B cell (primary cell): ENCODE measurements at regions not wholly inside any gene's neighbourhood (a gene's known extent, or its start where the extent isn't known, plus 50 kb on each side); places are given as distances from the start of the nearest gene placed in this dataset.

Experiments used
- ATAC-seq: fragments of 200-7000 bp; cut with Tn5 transposase; one replicate; pipeline ENCODE4 v1.10.0; 2021; ENCODE audit warnings: low read depth, mild to moderate bottlenecking, moderate number of reproducible peaks, moderate library complexity
- CTCF ChIA-PET: fragments of 350-600 bp; sonication (Branson Sonifier 250); formaldehyde crosslinking; loops from one replicate; lab custom pipeline; 2021; ENCODE audit warnings: antibody characterized with exemption, inconsistent platforms; lab: Charles Lee
- POLR2A ChIA-PET: fragments of 350-600 bp; sonication (Branson Sonifier 250); formaldehyde crosslinking; loops from one replicate; lab custom pipeline; 2021; ENCODE audit warnings: antibody characterized with exemption; lab: Charles Lee
- DNase-seq: peaks from one replicate; pipeline ENCODE4 v3.0.0; 2013
- H2AFZ ChIP-seq: 2 replicates; pipeline ENCODE4 v1.6.1; 2012; ENCODE audit warnings: mild to moderate bottlenecking, low read depth, low read length; ENCODE audit not compliant: insufficient read depth, poor library complexity, severe bottlenecking
- H3K27ac ChIP-seq, 2 donors: 1 replicate in 1 of 2; 2 replicates in 1 of 2; pipeline ENCODE4 v1.5.1; 2012 to 2013; ENCODE audit warnings: low read length in 2 of 2, mild to moderate bottlenecking in 2 of 2, moderate library complexity in 1 of 2
- H3K27me3 ChIP-seq, 4 experiments: fragments of 200-600 bp in 1 of 4; sonication (generic) in 1 of 4; replicated peaks in 1 of 4; 1 replicate in 2 of 4; 2 replicates in 2 of 4; pipeline versions ENCODE4 v1.6.1 to v1.7.0; 2013 to 2016; ENCODE audit warnings: low read length in 3 of 4, mild to moderate bottlenecking in 2 of 4, mixed read lengths in 1 of 4, moderate library complexity in 1 of 4; ENCODE audit not compliant: insufficient read depth in 4 of 4, control insufficient read depth in 3 of 4; ENCODE audit errors: control extremely low read depth in 1 of 4
- H3K36me3 ChIP-seq, 2 experiments: replicated peaks in 1 of 2; 1 replicate in 1 of 2; 2 replicates in 1 of 2; pipeline versions ENCODE4 v1.6.1 to v1.7.1; 2013; ENCODE audit warnings: low read length in 1 of 2; ENCODE audit not compliant: insufficient read depth in 2 of 2, control insufficient read depth in 1 of 2; ENCODE audit errors: control extremely low read depth in 1 of 2, extremely low read depth in 1 of 2
- H3K4me1 ChIP-seq, 2 donors: fragments of 200-600 bp in 1 of 2; sonication (generic) in 1 of 2; 1 replicate in 1 of 2; 2 replicates in 1 of 2; pipeline versions ENCODE4 v1.5.1 to v1.6.1; 2013 to 2017; ENCODE audit warnings: low read length in 2 of 2; ENCODE audit not compliant: control insufficient read depth in 2 of 2, insufficient read depth in 2 of 2
- H3K4me2 ChIP-seq: replicated peaks from 2 replicates; pipeline ENCODE3; 2012; ENCODE audit warnings: mild to moderate bottlenecking, low read depth, low read length; ENCODE audit not compliant: poor library complexity, severe bottlenecking
- H3K4me3 ChIP-seq, 5 experiments: fragments of 200-600 bp in 1 of 5; sonication (generic) in 1 of 5; 1 replicate in 3 of 5; 2 replicates in 2 of 5; pipeline versions ENCODE4 v1.5.1 to v1.7.0; 2011 to 2016; ENCODE audit warnings: low read length in 4 of 5, mild to moderate bottlenecking in 4 of 5, low read depth in 2 of 5, control low read depth in 1 of 5, moderate library complexity in 1 of 5; ENCODE audit not compliant: insufficient read depth in 1 of 5; ENCODE audit errors: control extremely low read depth in 1 of 5, extremely low read depth in 1 of 5
- H3K79me2 ChIP-seq: fragments of 200-600 bp; sonication (generic); one replicate; pipeline ENCODE4 v1.6.0; 2016; ENCODE audit warnings: low read length; ENCODE audit not compliant: control insufficient read depth, insufficient read depth
- H3K9ac ChIP-seq: fragments of 200-600 bp; sonication (generic); 2 replicates; pipeline ENCODE4 v1.6.1; 2017; ENCODE audit warnings: mild to moderate bottlenecking, low read length, moderate library complexity
- H3K9me3 ChIP-seq, 3 donors: one replicate each; pipeline versions ENCODE4 v1.6.1 to v1.7.1; 2013; ENCODE audit warnings: low read length in 2 of 3; ENCODE audit not compliant: control insufficient read depth in 2 of 3, insufficient read depth in 1 of 3; ENCODE audit errors: control extremely low read depth in 1 of 3
- H4K20me1 ChIP-seq: 2 replicates; pipeline ENCODE4 v1.6.0; 2012; ENCODE audit warnings: mild to moderate bottlenecking, low read length; ENCODE audit not compliant: insufficient read depth, control insufficient read depth, poor library complexity, severe bottlenecking
- H3K27ac Mint-ChIP-seq: one replicate; pipeline ENCODE4 v1.8.0; 2021; ENCODE audit warnings: mixed read lengths
- H3K27me3 Mint-ChIP-seq: one replicate; pipeline ENCODE4 v1.8.0; 2021; ENCODE audit warnings: mixed read lengths
- H3K4me1 Mint-ChIP-seq: one replicate; pipeline ENCODE4 v1.8.0; 2021; ENCODE audit warnings: mixed read lengths
- H3K4me3 Mint-ChIP-seq: one replicate; pipeline ENCODE4 v1.8.0; 2021; ENCODE audit warnings: mixed read lengths
- H3K9me3 Mint-ChIP-seq: one replicate; pipeline ENCODE4 v1.8.0; 2022; ENCODE audit warnings: mixed read lengths; ENCODE audit not compliant: insufficient read depth
- EZH2 ChIP-seq: IDR thresholded peaks from 2 replicates; pipeline ENCODE4 v1.6.1; 2012; ENCODE audit warnings: borderline replicate concordance, low read depth, mild to moderate bottlenecking, moderate library complexity, low read length; ENCODE audit not compliant: insufficient read depth, poor library complexity, severe bottlenecking
- WGBS: methylation state at CpG from one replicate; pipeline ENCODE4 v1.1.5; 2013; ENCODE audit warnings: missing lambda C conversion rate; ENCODE audit not compliant: insufficient coverage; 5-methylcytosine and 5-hydroxymethylcytosine counted together
- intact Hi-C: fragments of 100-400 bp; cut with micrococcal nuclease; formaldehyde crosslinking; loops from one replicate; pipeline ENCODE4 v1.10.0; 2022
- TF ChIP-seq, protein P1 (sequence below): fragments of 200-600 bp; IDR thresholded peaks from one replicate; pipeline ENCODE4 v1.8.0; 2022; ENCODE audit warnings: antibody characterized with exemption, mild to moderate bottlenecking

DNA sequence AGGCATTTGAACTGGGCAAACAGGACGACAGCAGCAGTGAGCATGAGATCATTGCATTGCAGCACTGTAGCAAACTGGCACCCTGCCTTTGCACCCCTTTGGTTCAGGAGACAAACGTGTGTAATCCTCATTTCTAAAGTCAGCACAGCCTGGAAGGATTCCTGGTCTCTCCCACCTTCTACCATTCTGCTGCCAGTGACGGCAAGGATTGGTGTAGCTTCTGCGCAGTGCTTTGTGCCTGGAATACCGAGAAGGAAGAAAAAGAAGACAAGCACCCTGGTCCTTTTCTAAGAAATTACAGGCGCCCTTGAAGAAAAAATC is 805.3 kb downstream of the USP25 start:
- no peak overlapping the region for H3K27ac ChIP-seq
- ChIA-PET CTCF (no interaction called here), POLR2A (no interaction called here)
- intact Hi-C loops = no loop called here
- H3K4me3 Mint-ChIP-seq = no peak overlapping the region
- no peaks in the 10 kb centered on the region for H3K79me2 ChIP-seq
- H3K4me1 Mint-ChIP-seq = no peaks in the 10 kb centered on the region
- no peak overlapping the region for H2AFZ ChIP-seq
- no peak overlapping the region for H3K4me3 ChIP-seq
- no peak for DNase-seq
- peaks cover 0 to 3% (median 0%) of the 10 kb centered on the region in 3 donors for H3K9me3 ChIP-seq
- H3K9me3 Mint-ChIP-seq = peaks cover 3% of the 10 kb centered on the region
- WGBS = 82% methylated on average over 3 of the region's 6 CpGs
- H3K4me1 ChIP-seq = no peaks in the 10 kb centered on the region
- H3K9ac ChIP-seq = no peak overlapping the region
- no peak for TF ChIP-seq EZH2
- TF ChIP-seq, protein P1, sequence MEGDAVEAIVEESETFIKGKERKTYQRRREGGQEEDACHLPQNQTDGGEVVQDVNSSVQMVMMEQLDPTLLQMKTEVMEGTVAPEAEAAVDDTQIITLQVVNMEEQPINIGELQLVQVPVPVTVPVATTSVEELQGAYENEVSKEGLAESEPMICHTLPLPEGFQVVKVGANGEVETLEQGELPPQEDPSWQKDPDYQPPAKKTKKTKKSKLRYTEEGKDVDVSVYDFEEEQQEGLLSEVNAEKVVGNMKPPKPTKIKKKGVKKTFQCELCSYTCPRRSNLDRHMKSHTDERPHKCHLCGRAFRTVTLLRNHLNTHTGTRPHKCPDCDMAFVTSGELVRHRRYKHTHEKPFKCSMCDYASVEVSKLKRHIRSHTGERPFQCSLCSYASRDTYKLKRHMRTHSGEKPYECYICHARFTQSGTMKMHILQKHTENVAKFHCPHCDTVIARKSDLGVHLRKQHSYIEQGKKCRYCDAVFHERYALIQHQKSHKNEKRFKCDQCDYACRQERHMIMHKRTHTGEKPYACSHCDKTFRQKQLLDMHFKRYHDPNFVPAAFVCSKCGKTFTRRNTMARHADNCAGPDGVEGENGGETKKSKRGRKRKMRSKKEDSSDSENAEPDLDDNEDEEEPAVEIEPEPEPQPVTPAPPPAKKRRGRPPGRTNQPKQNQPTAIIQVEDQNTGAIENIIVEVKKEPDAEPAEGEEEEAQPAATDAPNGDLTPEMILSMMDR = no peak
- no peak overlapping the region for H3K4me2 ChIP-seq
- no peaks in the 10 kb centered on the region for H3K27me3 Mint-ChIP-seq
- ATAC-seq = no peak
- no peak overlapping the region for H3K27ac Mint-ChIP-seq
- H3K27me3 ChIP-seq = no peaks in the 10 kb centered on the region
- H4K20me1 ChIP-seq = no peaks in the 10 kb centered on the region
- H3K36me3 ChIP-seq = no peaks in the 10 kb centered on the region

DNA sequence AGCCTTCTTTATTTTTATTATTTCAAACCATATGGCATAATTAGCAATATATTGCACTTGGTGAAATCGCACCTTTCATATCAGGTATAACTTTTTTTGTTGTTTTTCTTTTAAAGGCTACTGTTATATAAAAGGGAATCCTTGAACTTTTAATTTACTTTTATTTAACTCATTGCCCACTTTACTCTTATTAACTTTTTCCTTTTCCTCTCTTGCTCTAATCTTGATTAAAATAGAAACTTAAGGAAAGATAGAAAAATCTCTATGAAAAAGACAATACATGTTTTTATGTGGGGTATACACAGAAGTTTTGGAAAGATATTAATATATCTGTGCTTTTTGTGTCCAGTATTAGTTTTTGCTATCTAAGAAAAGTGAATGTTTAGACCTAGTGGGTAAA is 805.8 kb downstream of the USP25 start:
- Mint-ChIP-seq H3K4me3 (no peak overlapping the region), H3K27me3 (no peaks in the 10 kb centered on the region), H3K9me3 (peaks cover 5% of the 10 kb centered on the region), H3K27ac (no peak overlapping the region), H3K4me1 (no peaks in the 10 kb centered on the region)
- WGBS = no CpG with 5 or more reads among the region's 1 CpG
- Histone ChIP-seq H3K4me2 (no peak overlapping the region), H3K27ac (no peak overlapping the region), H3K4me1 (no peaks in the 10 kb centered on the region), H4K20me1 (no peaks in the 10 kb centered on the region), H3K9ac (no peak overlapping the region), H3K27me3 (no peaks in the 10 kb centered on the region), H3K9me3 (peaks cover 0 to 3% (median 0%) of the 10 kb centered on the region in 3 donors), H3K36me3 (no peaks in the 10 kb centered on the region), H3K4me3 (no peak overlapping the region), H2AFZ (no peak overlapping the region), H3K79me2 (no peaks in the 10 kb centered on the region)
- intact Hi-C loops = no loop called here
- TF ChIP-seq, protein P1 = no peak
- TF ChIP-seq EZH2 = no peak
- DNase-seq (no peak), ATAC-seq (no peak)
- POLR2A ChIA-PET = no interaction called here
- CTCF ChIA-PET = no interaction called here
